ENCODE measurements at regions not wholly inside any gene's neighbourhood (a gene's known extent, or its start where the extent isn't known, plus 50 kb on each side); places are given as distances from the start of the nearest gene placed in this dataset.

DNA sequence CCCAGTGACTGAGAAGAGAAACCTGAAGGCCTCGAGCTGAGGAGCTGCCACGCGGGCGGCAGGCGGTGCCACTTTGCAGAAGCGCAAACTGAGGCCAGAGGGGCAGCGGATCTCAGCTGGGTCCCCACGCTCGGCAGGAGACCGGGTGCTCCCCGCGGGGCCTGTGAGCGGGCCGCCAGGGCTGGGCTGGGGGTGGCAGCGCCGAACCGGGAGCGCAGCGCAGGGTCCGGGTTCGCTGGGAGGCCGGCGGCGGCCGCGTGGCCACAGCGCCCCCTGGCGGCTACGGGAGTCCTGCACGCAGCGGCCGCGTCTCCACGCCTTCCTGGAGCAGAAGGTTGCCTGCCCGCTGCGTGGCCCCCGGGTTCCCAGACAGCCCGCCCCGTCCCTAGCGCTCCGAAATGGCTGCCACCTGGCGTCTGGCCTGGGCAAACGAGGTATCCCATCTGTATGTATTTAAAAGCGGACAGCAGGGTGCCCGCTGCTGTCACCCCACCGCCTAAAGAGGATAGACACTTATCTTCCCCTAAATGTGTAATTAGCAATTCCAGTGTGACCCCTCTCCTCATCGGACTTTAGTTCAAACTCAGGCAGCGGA is 96.1 kb upstream of the CDH5 start (continued):
- no peak for TF ChIP-seq SCMH1 (CRISPR knock-in tag; IDR thresholded peaks at IDR 0.05; ENCODE audit: borderline replicate concordance)
- TF ChIP-seq KLF11 (CRISPR knock-in tag; IDR thresholded peaks at IDR 0.05) = no peak
- no peak for TF ChIP-seq ZNF224 (CRISPR knock-in tag; IDR thresholded peaks at IDR 0.05)
- TF ChIP-seq EEA1 (CRISPR knock-in tag; IDR thresholded peaks at IDR 0.05; ENCODE audit: borderline replicate concordance) = no peak
- TF ChIP-seq PCBP1 (IDR thresholded peaks at IDR 0.05; ENCODE audit: borderline replicate concordance, low read depth, low read length) = no peak
- TF ChIP-seq, protein P1, sequence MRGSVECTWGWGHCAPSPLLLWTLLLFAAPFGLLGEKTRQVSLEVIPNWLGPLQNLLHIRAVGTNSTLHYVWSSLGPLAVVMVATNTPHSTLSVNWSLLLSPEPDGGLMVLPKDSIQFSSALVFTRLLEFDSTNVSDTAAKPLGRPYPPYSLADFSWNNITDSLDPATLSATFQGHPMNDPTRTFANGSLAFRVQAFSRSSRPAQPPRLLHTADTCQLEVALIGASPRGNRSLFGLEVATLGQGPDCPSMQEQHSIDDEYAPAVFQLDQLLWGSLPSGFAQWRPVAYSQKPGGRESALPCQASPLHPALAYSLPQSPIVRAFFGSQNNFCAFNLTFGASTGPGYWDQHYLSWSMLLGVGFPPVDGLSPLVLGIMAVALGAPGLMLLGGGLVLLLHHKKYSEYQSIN (CRISPR knock-in tag; IDR thresholded peaks at IDR 0.05; ENCODE audit: borderline replicate concordance) = no peak
- no peak for TF ChIP-seq ZNF749 (CRISPR knock-in tag; IDR thresholded peaks at IDR 0.05; ENCODE audit: borderline replicate concordance)
- TF ChIP-seq CBX1 (IDR thresholded peaks at IDR 0.05; ENCODE audit: low read depth) = no peak
- TF ChIP-seq, protein P2, sequence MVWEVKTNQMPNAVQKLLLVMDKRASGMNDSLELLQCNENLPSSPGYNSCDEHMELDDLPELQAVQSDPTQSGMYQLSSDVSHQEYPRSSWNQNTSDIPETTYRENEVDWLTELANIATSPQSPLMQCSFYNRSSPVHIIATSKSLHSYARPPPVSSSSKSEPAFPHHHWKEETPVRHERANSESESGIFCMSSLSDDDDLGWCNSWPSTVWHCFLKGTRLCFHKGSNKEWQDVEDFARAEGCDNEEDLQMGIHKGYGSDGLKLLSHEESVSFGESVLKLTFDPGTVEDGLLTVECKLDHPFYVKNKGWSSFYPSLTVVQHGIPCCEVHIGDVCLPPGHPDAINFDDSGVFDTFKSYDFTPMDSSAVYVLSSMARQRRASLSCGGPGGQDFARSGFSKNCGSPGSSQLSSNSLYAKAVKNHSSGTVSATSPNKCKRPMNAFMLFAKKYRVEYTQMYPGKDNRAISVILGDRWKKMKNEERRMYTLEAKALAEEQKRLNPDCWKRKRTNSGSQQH (CRISPR knock-in tag; IDR thresholded peaks at IDR 0.05; ENCODE audit: low read depth) = no peak
- no peak for TF ChIP-seq NCOA1 (CRISPR knock-in tag; IDR thresholded peaks at IDR 0.05)
- TF ChIP-seq, protein P3, sequence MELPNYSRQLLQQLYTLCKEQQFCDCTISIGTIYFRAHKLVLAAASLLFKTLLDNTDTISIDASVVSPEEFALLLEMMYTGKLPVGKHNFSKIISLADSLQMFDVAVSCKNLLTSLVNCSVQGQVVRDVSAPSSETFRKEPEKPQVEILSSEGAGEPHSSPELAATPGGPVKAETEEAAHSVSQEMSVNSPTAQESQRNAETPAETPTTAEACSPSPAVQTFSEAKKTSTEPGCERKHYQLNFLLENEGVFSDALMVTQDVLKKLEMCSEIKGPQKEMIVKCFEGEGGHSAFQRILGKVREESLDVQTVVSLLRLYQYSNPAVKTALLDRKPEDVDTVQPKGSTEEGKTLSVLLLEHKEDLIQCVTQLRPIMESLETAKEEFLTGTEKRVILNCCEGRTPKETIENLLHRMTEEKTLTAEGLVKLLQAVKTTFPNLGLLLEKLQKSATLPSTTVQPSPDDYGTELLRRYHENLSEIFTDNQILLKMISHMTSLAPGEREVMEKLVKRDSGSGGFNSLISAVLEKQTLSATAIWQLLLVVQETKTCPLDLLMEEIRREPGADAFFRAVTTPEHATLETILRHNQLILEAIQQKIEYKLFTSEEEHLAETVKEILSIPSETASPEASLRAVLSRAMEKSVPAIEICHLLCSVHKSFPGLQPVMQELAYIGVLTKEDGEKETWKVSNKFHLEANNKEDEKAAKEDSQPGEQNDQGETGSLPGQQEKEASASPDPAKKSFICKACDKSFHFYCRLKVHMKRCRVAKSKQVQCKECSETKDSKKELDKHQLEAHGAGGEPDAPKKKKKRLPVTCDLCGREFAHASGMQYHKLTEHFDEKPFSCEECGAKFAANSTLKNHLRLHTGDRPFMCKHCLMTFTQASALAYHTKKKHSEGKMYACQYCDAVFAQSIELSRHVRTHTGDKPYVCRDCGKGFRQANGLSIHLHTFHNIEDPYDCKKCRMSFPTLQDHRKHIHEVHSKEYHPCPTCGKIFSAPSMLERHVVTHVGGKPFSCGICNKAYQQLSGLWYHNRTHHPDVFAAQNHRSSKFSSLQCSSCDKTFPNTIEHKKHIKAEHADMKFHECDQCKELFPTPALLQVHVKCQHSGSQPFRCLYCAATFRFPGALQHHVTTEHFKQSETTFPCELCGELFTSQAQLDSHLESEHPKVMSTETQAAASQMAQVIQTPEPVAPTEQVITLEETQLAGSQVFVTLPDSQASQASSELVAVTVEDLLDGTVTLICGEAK (IDR thresholded peaks at IDR 0.05) = no peak
- TF ChIP-seq, protein P3 (CRISPR knock-in tag; IDR thresholded peaks at IDR 0.05) = no peak; the same call in 1 of the 2 replicates
- TF ChIP-seq, protein P4, sequence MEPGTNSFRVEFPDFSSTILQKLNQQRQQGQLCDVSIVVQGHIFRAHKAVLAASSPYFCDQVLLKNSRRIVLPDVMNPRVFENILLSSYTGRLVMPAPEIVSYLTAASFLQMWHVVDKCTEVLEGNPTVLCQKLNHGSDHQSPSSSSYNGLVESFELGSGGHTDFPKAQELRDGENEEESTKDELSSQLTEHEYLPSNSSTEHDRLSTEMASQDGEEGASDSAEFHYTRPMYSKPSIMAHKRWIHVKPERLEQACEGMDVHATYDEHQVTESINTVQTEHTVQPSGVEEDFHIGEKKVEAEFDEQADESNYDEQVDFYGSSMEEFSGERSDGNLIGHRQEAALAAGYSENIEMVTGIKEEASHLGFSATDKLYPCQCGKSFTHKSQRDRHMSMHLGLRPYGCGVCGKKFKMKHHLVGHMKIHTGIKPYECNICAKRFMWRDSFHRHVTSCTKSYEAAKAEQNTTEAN (CRISPR knock-in tag; conservative IDR thresholded peaks at IDR 0.05) = 0 out of 2 replicates have a peak, but pooled peaks have one; percentile 33
- no peak for TF ChIP-seq ZNF296 (CRISPR knock-in tag; conservative IDR thresholded peaks at IDR 0.05)
- no peak for TF ChIP-seq NRL (CRISPR knock-in tag; IDR thresholded peaks at IDR 0.05; ENCODE audit: borderline replicate concordance)
